ENCODE measurements at regions not wholly inside any gene's neighbourhood (a gene's known extent, or its start where the extent isn't known, plus 50 kb on each side); places are given as distances from the start of the nearest gene placed in this dataset.
"Not testable (repeated sequence)": the region's sequence is repeated elsewhere in the genome, so short reads cannot be mapped to it uniquely, and the experiment has no call there.

DNA sequence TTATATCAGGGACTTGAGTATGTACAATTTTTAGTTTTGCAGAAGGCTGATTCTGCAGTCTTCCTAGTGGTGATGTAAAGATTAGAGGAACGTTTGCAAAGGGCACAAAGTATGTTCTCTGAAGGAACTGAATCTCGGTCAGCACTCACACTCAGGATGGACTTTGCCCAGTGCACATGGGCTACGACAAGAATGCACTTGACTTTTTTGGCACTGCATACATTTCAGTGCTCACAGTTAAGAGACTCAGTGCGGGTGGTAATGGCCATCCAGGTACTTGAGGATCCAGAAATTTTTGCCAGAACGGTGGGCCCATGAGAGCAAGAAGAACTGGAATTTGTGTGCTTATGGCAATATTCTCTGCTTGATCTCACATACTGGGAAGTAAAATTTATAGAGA is 107.7 kb downstream of the ZFY start:
- Histone ChIP-seq H3K9ac (ENCODE audit: low read length) (no peak overlapping the region), H3K9me3 (ENCODE audit: low read length) (no peaks in the 10 kb centered on the region), H3K79me2 (ENCODE audit: insufficient read depth, low read length) (no peaks in the 10 kb centered on the region), H3K4me2 (ENCODE audit: low read length) (no peak overlapping the region), H3K9me2 (ENCODE audit: low read depth, low read length) (no peaks in the 10 kb centered on the region), H3K27ac (ENCODE audit: low read depth, low read length, poor library complexity, severe bottlenecking) (no peak overlapping the region), H3K27me3 (ENCODE audit: insufficient read depth, low read length) (no peaks in the 10 kb centered on the region), H2AFZ (ENCODE audit: low read length) (no peak overlapping the region), H3K36me3 (ENCODE audit: insufficient read depth, low read length) (no peaks in the 10 kb centered on the region), H3K4me3 (ENCODE audit: low read depth, low read length, poor library complexity, severe bottlenecking) (no peak overlapping the region), H3K4me1 (ENCODE audit: insufficient read depth, low read length, severe bottlenecking) (peaks cover 10% of the 10 kb centered on the region), H4K20me1 (ENCODE audit: insufficient read depth, low read length) (no peaks in the 10 kb centered on the region), H3F3A (ENCODE audit: insufficient read depth, low read length) (no peaks in the 10 kb centered on the region)
- TF ChIP-seq, protein P1, sequence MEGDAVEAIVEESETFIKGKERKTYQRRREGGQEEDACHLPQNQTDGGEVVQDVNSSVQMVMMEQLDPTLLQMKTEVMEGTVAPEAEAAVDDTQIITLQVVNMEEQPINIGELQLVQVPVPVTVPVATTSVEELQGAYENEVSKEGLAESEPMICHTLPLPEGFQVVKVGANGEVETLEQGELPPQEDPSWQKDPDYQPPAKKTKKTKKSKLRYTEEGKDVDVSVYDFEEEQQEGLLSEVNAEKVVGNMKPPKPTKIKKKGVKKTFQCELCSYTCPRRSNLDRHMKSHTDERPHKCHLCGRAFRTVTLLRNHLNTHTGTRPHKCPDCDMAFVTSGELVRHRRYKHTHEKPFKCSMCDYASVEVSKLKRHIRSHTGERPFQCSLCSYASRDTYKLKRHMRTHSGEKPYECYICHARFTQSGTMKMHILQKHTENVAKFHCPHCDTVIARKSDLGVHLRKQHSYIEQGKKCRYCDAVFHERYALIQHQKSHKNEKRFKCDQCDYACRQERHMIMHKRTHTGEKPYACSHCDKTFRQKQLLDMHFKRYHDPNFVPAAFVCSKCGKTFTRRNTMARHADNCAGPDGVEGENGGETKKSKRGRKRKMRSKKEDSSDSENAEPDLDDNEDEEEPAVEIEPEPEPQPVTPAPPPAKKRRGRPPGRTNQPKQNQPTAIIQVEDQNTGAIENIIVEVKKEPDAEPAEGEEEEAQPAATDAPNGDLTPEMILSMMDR (IDR thresholded peaks at IDR 0.05; ENCODE audit: low read length) = no peak
- TF ChIP-seq EZH2 (IDR thresholded peaks at IDR 0.05; ENCODE audit: borderline replicate concordance, low read length) = no peak

DNA sequence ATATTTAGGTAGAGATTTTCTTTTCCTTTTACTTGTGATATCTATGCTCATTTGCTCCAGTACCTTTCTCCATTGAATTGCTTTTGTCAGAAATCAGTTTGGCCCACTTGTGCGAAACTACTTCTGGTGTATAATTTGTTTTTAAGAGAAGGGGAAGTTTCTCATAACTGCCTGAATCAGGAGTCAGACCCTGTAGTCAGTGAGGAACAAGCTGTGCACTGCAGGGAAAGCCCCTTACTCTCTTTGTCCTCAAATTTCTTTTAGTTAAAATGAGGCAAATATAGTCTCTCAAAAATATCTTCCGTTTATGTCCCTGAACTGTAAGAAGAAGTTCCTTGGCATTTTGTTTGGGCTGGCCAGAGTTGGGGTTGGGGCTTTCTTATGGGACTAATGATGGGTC is 109.9 kb downstream of the ZFY start:
- Histone ChIP-seq H3K9me3 (ENCODE audit: low read length) (no peaks in the 10 kb centered on the region), H3K27me3 (ENCODE audit: insufficient read depth, low read length) (no peaks in the 10 kb centered on the region), H4K20me1 (ENCODE audit: insufficient read depth, low read length) (no peaks in the 10 kb centered on the region), H3K4me1 (ENCODE audit: insufficient read depth, low read length, severe bottlenecking) (peaks cover 10% of the 10 kb centered on the region), H3F3A (ENCODE audit: insufficient read depth, low read length) (no peaks in the 10 kb centered on the region), H2AFZ (ENCODE audit: low read length) (no peak overlapping the region), H3K27ac (ENCODE audit: low read depth, low read length, poor library complexity, severe bottlenecking) (no peak overlapping the region), H3K9me2 (ENCODE audit: low read depth, low read length) (no peaks in the 10 kb centered on the region), H3K4me3 (ENCODE audit: low read depth, low read length, poor library complexity, severe bottlenecking) (no peak overlapping the region), H3K36me3 (ENCODE audit: insufficient read depth, low read length) (no peaks in the 10 kb centered on the region), H3K9ac (ENCODE audit: low read length) (no peak overlapping the region), H3K79me2 (ENCODE audit: insufficient read depth, low read length) (no peaks in the 10 kb centered on the region), H3K4me2 (ENCODE audit: low read length) (no peak overlapping the region)
- no peak for TF ChIP-seq EZH2 (IDR thresholded peaks at IDR 0.05; ENCODE audit: borderline replicate concordance, low read length)
- TF ChIP-seq, protein P1 (IDR thresholded peaks at IDR 0.05; ENCODE audit: low read length) = no peak

DNA sequence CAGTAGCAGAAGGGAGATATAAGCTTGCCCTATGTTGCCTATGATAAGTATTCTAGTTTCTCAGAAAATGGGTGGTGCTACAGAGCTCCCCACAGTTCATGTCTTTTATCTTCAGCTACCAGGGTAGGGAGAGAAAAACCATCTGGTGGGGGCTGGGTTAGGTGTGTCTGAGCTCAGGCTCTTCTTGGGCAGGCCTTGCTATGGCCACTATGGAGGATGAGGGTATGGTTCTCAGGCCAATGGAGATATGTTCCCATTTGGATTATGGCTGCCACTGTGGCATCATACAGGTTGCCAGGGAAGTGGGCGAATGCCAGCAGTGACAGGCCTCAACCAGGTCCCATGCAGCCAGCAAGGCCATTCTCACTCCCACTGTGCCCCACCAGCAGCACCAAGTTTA is 120.3 kb downstream of the ZFY start:
- H4K20me1 ChIP-seq (ENCODE audit: insufficient read depth, low read length); H3K4me3 ChIP-seq (ENCODE audit: low read depth, low read length, poor library complexity, severe bottlenecking); H3F3A ChIP-seq (ENCODE audit: insufficient read depth, low read length); H3K27me3 ChIP-seq (ENCODE audit: insufficient read depth, low read length); H3K4me2 ChIP-seq (ENCODE audit: low read length); H3K9me3 ChIP-seq (ENCODE audit: low read length); H3K9me2 ChIP-seq (ENCODE audit: low read depth, low read length); H3K27ac ChIP-seq (ENCODE audit: low read depth, low read length, poor library complexity, severe bottlenecking); H3K4me1 ChIP-seq (ENCODE audit: insufficient read depth, low read length, severe bottlenecking); H3K9ac ChIP-seq (ENCODE audit: low read length); H3K79me2 ChIP-seq (ENCODE audit: insufficient read depth, low read length); H2AFZ ChIP-seq (ENCODE audit: low read length); H3K36me3 ChIP-seq (ENCODE audit: insufficient read depth, low read length): not testable (repeated sequence)

DNA sequence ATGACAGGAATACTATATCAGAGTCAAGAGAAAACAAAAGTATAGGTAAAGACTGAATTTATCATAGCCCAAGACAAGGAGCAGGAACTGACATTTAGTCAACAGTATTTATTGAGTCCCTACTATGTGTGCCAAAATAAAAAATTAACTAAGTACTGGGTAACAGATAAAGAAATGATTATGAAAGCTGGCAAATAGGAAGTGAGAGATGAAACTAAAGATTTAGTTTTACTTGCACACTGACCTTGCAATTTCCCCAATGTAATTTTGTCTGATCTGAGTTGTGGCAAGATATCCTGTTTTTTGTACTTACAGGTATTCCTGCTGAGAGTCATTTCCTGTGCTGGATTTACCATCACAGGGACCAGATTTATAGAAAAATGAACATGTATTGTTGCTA is 123.2 kb downstream of the ZFY start:
- H3K4me2 ChIP-seq (ENCODE audit: low read length); H3K27ac ChIP-seq (ENCODE audit: low read depth, low read length, poor library complexity, severe bottlenecking); H3K27me3 ChIP-seq (ENCODE audit: insufficient read depth, low read length); H3K9me3 ChIP-seq (ENCODE audit: low read length); H3K4me3 ChIP-seq (ENCODE audit: low read depth, low read length, poor library complexity, severe bottlenecking); H2AFZ ChIP-seq (ENCODE audit: low read length); H3K36me3 ChIP-seq (ENCODE audit: insufficient read depth, low read length); H3K79me2 ChIP-seq (ENCODE audit: insufficient read depth, low read length); H4K20me1 ChIP-seq (ENCODE audit: insufficient read depth, low read length); H3F3A ChIP-seq (ENCODE audit: insufficient read depth, low read length); H3K9ac ChIP-seq (ENCODE audit: low read length); H3K9me2 ChIP-seq (ENCODE audit: low read depth, low read length); H3K4me1 ChIP-seq (ENCODE audit: insufficient read depth, low read length, severe bottlenecking): not testable (repeated sequence)
